ENCODE measurements at regions not wholly inside any gene's neighbourhood (a gene's known extent, or its start where the extent isn't known, plus 50 kb on each side); places are given as distances from the start of the nearest gene placed in this dataset.

DNA sequence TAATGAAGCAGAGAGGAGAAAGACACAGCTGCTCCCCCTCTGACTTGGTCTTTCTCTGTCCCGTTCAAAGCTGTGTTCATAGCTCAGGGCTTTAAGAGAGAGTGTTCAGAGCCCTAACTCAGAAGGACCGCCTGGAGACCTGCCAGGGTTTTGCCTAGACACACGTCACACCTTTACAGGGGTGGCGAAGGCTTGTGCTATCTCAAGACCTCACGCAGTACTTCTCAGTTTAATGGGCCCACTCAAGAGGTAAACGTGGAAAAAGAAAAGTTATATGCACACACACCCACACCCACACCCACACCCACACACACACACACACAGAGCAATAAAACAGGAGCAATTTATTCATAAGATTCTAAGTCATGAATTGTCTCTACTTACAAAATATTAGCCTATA lies 374.3 kb downstream of the C12orf75 start:
- ATAC-seq (ENCODE audit: low FRiP score in 2 of 2) (no peak), DNase-seq (peak in 1 of 2 donors; percentile 28)

GRCh38 chr12:105705235-105705634 lies 374.7 kb downstream of the C12orf75 start:
- DNase-seq (no peak), ATAC-seq (ENCODE audit: low FRiP score in 2 of 2) (no peak)
- no peaks in the 10 kb centered on the region for H3K9me3 ChIP-seq
- no peak overlapping the region for H3K4me3 ChIP-seq
- TF ChIP-seq EP300 (IDR thresholded peaks at IDR 0.05) (no peak), POLR2A (IDR thresholded peaks at IDR 0.05) (no peak), POLR2AphosphoS5 (IDR thresholded peaks at IDR 0.05) (no peak)
- TF ChIP-seq, protein P1, sequence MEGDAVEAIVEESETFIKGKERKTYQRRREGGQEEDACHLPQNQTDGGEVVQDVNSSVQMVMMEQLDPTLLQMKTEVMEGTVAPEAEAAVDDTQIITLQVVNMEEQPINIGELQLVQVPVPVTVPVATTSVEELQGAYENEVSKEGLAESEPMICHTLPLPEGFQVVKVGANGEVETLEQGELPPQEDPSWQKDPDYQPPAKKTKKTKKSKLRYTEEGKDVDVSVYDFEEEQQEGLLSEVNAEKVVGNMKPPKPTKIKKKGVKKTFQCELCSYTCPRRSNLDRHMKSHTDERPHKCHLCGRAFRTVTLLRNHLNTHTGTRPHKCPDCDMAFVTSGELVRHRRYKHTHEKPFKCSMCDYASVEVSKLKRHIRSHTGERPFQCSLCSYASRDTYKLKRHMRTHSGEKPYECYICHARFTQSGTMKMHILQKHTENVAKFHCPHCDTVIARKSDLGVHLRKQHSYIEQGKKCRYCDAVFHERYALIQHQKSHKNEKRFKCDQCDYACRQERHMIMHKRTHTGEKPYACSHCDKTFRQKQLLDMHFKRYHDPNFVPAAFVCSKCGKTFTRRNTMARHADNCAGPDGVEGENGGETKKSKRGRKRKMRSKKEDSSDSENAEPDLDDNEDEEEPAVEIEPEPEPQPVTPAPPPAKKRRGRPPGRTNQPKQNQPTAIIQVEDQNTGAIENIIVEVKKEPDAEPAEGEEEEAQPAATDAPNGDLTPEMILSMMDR (IDR thresholded peaks at IDR 0.05), result no peak
- peaks cover 0 to 10% (median 10%) of the 10 kb centered on the region in 4 donors for H3K4me1 ChIP-seq
- H3K27ac ChIP-seq, result no peak overlapping the region
- 75 to 81% methylated on average over 8 of the region's 8 CpGs for WGBS, 2 donors
- no peaks in the 10 kb centered on the region for H3K36me3 ChIP-seq
- no peaks in the 10 kb centered on the region for H3K27me3 ChIP-seq

More for the DNA sequence above, 374.3 kb downstream of the C12orf75 start:
- TF ChIP-seq POLR2AphosphoS5 (IDR thresholded peaks at IDR 0.05), result no peak
- TF ChIP-seq, protein P1 (IDR thresholded peaks at IDR 0.05), result no peak
- no peak for TF ChIP-seq POLR2A (IDR thresholded peaks at IDR 0.05)
- no peak for TF ChIP-seq EP300 (IDR thresholded peaks at IDR 0.05)
- Histone ChIP-seq H3K36me3 (no peaks in the 10 kb centered on the region), H3K4me3 (no peak overlapping the region), H3K27ac (no peak overlapping the region), H3K9me3 (no peaks in the 10 kb centered on the region), H3K27me3 (no peaks in the 10 kb centered on the region), H3K4me1 (peaks cover 0 to 10% (median 10%) of the 10 kb centered on the region in 4 donors)
- 37 to 61% methylated on average over 6 of the region's 6 CpGs for WGBS, 2 donors

- 32 to 37% methylated on average over 7 of the region's 7 CpGs for WGBS, 2 donors
- peaks cover 0 to 10% (median 10%) of the 10 kb centered on the region in 4 donors for H3K4me1 ChIP-seq
- H3K27ac ChIP-seq, result peak overlapping the region in 1 of 4 donors; percentile 17
- H3K4me3 ChIP-seq, result no peak overlapping the region
- TF ChIP-seq, protein P1 (IDR thresholded peaks at IDR 0.05), result peak; percentile 10 to 70 (median 57)
- no peak for TF ChIP-seq POLR2A (IDR thresholded peaks at IDR 0.05)
- ATAC-seq (ENCODE audit: low FRiP score in 2 of 2) (peak; percentile 54 to 67), DNase-seq (no peak)
- no peaks in the 10 kb centered on the region for H3K9me3 ChIP-seq
- no peaks in the 10 kb centered on the region for H3K27me3 ChIP-seq
- H3K36me3 ChIP-seq, result no peaks in the 10 kb centered on the region
Observed at GRCh38 chr12:105705765-105706164, 375.3 kb downstream of the C12orf75 start.

DNA sequence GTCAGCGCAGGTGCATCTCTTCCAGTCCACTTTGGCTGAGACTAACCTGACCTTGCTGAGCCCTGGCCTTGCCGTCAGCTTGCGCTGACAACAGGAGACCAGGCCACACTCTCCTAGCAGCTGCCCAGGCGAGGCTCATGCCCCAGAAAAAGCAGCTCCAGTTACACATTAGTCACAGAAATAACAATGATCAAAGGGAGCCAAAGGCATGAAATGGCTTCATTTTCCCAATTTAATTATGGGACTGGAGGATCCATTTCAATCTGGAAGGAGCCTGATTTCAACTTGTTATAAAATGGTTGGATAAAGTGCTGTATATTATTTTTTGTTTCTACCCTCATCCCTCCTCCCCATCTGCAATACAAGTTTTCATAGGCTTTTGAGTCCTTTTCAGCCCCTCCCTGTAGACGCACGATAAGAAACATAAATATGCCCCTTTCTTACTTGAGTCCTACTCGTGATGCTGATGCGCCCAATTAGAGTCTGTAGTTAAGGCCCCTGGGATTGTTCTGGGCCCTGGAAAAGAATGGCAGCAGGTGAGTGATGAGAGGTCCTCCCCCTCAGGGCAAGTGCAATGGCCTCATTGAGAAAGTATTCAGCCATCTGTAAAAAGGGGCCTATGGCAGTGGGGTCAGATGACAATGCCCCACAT lies 376.0 kb downstream of the C12orf75 start:
- no peaks in the 10 kb centered on the region for H3K27me3 ChIP-seq
- WGBS, 2 donors, result 89 to 95% methylated on average over 8 of the region's 8 CpGs
- no peak for DNase-seq
- peaks cover 0 to 10% (median 10%) of the 10 kb centered on the region in 4 donors for H3K4me1 ChIP-seq
- no peak overlapping the region for H3K4me3 ChIP-seq
- H3K36me3 ChIP-seq, result no peaks in the 10 kb centered on the region
- peak overlapping the region in 1 of 4 donors; percentile 17 for H3K27ac ChIP-seq
- TF ChIP-seq, protein P1 (IDR thresholded peaks at IDR 0.05), result no peak
- TF ChIP-seq POLR2A (IDR thresholded peaks at IDR 0.05) (no peak), EP300 (IDR thresholded peaks at IDR 0.05) (no peak), POLR2AphosphoS5 (IDR thresholded peaks at IDR 0.05) (no peak)
- no peaks in the 10 kb centered on the region for H3K9me3 ChIP-seq
- peak in 1 of 2 donors; percentile 11 for ATAC-seq (ENCODE audit: low FRiP score in 2 of 2)

- no peak for ATAC-seq (ENCODE audit: low FRiP score in 2 of 2)
- no peaks in the 10 kb centered on the region for H3K9me3 ChIP-seq
- H3K4me3 ChIP-seq, result no peak overlapping the region
- H3K27ac ChIP-seq, result no peak overlapping the region
- H3K4me1 ChIP-seq, result peaks cover 0 to 10% (median 10%) of the 10 kb centered on the region in 4 donors
- no peaks in the 10 kb centered on the region for H3K36me3 ChIP-seq
- H3K27me3 ChIP-seq, result no peaks in the 10 kb centered on the region
- TF ChIP-seq POLR2AphosphoS5 (IDR thresholded peaks at IDR 0.05), result no peak
- no peak for TF ChIP-seq POLR2A (IDR thresholded peaks at IDR 0.05)
- TF ChIP-seq EP300 (IDR thresholded peaks at IDR 0.05), result no peak
- TF ChIP-seq, protein P1 (IDR thresholded peaks at IDR 0.05), result no peak
- WGBS, 2 donors, result 82 to 88% methylated on average over 3 of the region's 3 CpGs
- no peak for DNase-seq
Observed at GRCh38 chr12:105706973-105707334, 376.5 kb downstream of the C12orf75 start.

Data from upper lobe of left lung (tissue), 6 donors.